ENCODE measurements at regions not wholly inside any gene's neighbourhood (a gene's known extent, or its start where the extent isn't known, plus 50 kb on each side); places are given as distances from the start of the nearest gene placed in this dataset.
"Not testable (repeated sequence)": the region's sequence is repeated elsewhere in the genome, so short reads cannot be mapped to it uniquely, and the experiment has no call there.

DNA sequence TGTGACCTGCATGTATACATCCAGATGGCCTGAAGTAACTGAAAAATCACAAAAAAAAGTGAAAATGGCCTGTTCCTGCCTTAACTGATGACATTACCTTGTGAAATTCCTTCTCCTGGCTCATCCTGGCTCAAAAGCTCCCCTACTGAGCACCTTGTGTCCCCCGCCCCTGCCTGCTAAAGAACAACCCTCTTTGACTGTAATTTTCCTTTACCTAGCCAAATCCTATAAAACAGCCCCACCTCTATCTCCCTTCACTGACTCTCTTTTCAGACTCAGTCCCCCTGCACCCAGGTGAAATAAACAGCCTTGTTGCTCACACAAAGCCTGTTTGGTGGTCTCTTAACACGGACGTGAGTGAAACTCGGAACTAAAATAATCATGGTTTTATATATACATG, 1916.0 kb downstream of the C4orf33 start:
- not testable (repeated sequence) for DNase-seq (ENCODE audit: low read depth, low spot score)

DNA sequence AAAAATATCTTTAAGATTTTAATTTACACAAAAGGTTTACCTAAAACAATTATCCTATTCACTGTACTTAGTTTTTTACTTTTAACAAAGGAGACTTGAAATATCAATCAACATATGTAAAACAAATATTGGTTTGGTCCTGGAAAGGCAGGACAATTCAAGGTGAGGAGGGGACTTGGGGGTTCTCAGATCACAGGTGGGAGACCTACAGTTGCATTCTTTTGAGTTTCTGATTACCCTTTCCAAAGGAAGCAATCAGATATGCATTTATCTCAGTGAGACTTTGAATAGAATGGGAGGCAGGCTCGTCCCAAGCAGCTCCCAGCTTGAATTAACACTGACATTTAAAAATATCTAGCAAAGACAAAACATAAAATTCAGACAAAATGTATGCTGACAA, 1917.3 kb downstream of the C4orf33 start:
- no peak for DNase-seq (ENCODE audit: low read depth, low spot score)

DNA sequence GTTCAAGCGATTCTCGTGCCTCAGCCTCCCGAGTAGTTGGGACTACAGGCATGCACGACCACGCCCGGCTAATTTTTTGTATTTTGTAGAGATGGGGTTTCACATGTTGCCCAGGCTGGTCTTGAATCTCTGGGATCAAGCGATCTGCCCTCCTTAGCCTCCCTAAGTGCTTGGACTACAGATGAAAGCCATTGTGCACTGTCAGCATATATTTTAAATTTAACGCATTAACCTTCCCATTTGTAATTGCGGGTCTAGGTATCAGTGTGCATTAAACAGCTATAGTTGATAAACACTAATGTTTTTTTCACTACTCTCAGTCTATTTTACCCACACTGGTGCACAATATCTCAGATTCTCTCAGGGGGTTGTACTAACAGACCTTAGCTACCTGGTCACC, 1930.8 kb downstream of the C4orf33 start:
- DNase-seq (ENCODE audit: low read depth, low spot score) = no peak

DNA sequence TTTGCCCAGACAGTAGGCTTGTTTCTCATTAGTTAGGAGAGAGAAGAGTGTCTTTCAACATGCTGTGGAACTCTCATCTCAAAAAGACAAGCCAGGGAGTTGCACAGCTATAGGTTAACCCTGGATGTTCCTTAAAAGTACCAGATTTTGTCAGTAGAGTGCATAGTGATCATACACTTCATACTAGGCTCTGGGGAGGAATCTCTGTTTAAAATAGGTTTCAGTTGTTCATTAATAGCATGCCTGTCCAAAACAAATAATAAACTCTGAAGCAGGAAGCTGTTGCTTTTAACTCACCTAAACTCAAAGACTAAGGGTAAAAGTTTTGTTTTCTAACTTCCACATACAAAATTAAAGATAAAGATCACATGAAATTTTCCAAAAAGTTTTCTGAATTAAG, 1948.4 kb downstream of the C4orf33 start:
- no peak for DNase-seq (ENCODE audit: low read depth, low spot score)

DNA sequence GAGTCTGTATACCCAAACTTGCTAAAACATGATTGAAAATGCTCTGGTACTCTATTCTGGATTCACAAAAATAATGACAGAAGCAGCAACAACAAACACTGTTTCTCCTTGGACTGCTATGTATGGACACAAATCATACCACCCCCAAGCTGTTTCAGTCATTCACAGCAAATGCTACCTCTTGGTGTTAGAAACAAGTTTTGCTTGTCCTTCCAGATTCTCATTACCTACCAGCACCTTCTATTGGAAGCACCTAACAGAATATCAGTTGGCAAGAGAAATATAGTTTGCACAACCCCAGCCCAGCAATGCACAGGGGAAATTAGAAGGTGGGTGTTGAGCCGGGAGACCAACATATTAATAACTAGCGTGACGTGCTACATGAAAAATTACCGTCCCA, 1950.9 kb downstream of the C4orf33 start:
- DNase-seq (ENCODE audit: low read depth, low spot score) = no peak

DNA sequence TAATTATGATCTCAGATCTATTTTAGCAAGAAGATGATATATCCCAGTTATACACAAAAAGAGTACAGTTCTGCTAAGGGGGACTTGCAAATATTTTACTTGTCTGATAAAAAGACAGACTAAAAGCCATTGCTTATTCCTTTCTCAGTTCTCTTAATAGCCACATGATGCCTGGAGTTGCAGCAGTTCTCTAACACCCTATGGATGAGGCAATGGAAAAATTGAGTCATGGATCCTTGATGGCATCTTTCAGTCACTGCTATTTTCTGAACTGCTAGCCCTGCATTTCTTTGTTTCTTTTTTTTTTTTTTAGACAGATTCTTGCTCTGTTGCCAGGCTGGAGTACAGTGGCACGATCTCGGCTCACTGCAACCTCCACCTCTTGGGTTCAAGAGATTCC, 1956.7 kb downstream of the C4orf33 start:
- DNase-seq (ENCODE audit: low read depth, low spot score) = no peak

DNA sequence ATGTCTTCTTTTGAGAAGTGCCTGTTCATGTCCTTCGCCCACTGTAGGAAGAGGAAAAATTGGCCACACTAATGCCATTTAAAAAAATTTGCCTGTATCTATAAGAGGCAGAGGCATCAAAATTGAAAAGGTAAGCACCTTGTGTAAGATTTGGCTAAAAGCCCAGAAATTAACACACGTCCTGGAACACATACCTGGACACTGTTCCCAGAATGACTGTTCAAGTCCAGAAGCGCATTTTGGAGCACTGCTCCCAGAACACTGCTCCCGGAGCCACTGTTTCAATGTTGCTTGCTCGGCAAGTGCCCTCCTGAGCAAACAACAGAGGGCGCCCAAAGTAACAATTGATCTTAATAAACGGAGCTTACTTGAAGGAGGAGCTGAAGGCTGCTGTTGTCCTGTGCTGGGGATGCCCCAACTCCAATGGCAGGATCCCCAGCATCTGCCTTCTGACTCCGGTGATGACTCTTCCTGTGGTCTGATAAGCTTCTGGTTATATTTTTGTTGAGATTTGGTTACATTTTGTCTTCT, 1958.6 kb downstream of the C4orf33 start:
- DNase-seq (ENCODE audit: low read depth, low spot score) = no peak

DNA sequence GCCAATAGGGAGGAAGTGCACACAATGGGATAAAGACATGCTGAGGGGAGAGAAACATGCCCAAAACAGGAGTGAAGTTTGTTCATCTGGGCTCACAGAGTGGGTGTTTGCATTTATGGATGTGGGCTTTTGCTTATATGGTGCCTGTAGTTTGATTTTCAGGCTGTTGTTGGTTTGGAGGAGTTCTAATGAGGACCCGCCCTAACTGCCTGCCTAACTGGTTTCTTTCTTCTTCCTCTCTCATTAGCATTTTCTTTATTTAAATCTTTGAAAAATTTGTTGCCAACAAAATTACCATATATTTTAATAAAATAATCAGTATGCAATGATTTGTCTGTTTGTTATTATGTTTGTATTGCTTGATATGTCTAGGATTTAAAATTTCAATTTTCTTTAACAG, 1965.8 kb downstream of the C4orf33 start:
- no peak for DNase-seq (ENCODE audit: low read depth, low spot score)

DNA sequence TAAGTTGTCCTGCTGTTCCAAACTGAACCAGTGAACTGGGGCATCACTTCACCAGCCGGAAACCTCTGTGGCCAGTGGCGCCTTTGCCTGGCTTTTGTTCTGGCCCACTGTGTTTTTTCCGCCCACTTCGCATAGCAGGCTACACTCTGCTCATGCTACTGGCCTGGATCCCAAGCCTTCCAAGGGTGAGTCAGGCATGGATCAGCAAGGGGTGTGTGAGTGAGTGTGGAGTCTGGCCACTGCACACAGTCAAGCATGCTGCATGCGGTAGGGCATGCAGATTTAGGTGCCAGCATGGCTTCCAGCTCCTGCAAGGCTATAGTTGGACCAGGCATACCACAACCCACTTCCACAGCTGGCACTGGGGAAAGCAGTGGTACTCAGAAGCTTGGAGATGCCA, 1967.9 kb downstream of the C4orf33 start:
- no peak for DNase-seq (ENCODE audit: low read depth, low spot score)

DNA sequence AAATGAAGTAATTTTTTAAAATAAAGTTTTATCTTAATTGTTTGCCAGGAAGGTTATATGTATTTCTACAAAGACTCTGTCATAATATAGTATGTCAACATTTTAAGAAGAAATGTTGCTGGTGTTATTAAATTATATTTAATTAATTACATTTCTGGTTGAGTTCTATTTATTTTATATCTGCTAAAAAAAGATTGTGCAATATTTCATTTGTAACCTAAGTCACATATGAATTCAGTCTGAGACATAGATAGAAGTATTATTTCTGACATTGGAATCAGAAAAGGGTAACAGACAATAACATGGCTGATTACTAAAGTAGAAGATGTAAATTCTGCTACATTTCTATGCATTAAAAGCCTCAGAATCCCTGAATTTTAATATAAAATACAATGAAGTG, 1985.1 kb downstream of the C4orf33 start:
- no peak for DNase-seq (ENCODE audit: low read depth, low spot score)

DNA sequence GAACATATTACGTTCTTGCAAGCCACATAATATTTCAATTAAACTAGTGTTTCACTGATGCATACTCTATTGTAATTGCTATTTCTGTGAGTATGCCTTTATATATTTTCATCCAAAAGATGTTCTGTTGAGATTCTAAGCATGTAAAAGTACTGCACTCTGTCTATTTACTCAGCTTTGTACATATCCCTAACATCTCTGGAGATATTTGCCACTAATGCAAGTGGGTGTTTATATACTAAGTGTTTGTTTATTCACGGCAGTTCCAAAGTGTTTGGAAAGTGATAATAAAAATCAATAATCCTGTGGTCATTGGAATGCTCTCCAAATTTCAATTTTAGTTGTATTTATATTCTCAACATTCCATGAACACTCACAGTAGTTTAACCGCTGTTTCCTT, 1989.0 kb downstream of the C4orf33 start:
- DNase-seq (ENCODE audit: low read depth, low spot score) = no peak

DNA sequence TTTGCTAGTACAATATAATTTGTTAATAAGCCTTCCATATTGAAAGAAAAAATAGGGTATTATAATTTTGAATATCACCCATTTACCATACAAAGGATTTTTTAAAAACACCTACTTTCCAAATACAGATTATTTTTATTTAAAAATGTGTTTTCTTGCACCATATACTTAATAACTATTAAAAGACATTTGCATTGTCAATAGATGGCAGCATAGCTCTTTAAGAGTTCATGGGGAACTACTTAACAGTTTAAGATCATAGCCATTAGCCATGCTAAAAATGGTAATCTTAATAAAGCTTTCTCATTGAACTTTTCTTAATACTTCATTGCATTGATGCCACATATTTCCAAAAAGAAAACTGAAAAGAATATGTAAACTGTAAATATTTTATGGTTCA, 1995.9 kb downstream of the C4orf33 start:
- no peak for DNase-seq (ENCODE audit: low read depth, low spot score)

DNA sequence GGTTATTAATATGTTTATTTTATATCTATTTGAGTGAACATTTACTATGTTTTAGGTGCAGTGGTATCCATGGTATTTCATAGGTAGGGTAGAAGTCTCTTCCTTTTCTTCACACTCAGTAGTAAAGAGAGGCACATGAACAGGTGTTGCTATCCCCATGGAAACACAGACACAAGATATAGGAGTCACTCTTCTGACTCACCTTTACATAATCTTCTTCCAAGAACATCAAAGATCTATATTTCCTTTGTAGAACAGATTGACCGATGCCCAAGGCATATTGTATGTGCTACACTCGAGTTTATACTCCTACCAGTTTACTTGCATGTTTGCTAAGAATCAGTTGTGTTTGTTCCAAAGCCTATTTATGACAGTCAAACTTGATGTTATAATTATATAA, 1997.4 kb downstream of the C4orf33 start:
- no peak for DNase-seq (ENCODE audit: low read depth, low spot score)

DNA sequence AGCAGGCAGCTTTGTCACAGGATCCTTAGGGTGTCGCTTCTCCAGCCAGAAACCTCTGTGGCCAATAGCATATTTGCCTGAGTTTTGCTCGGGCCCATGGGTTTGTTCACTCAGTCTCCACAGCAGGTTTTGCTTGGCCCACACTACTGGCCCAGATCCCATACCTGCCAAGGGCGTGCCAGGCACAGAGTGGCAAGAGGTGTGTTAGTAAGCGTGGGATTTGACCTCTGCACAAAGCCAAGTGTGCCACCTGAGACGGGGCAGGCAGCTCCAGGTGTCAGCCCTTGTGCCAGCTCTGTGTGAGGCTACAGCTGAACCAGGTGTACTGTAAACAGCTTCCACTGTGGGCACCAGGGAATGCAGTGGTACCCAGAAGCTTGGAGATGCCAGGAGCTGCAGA, 2003.0 kb downstream of the C4orf33 start:
- DNase-seq (ENCODE audit: low read depth, low spot score) = no peak

DNA sequence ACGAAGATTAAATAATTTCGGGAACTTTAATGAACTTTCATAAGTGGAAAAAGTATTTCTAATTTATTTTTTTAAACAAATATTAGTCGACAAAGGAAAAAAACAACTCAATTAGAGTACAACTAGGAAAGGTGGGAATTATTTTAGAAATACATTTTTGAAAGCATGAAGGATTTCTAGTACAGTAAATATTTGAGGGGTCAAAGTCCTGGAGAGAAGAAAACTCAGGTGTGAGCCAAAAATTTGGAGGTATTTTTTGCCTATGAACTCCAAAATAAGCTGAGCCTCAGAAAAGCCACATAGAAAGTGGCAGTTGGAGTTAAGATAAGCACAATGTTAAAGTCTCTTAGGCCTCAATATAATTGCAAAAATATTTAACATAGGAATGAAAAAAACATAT, 2017.3 kb downstream of the C4orf33 start:
- no peak for DNase-seq (ENCODE audit: low read depth, low spot score)

DNA sequence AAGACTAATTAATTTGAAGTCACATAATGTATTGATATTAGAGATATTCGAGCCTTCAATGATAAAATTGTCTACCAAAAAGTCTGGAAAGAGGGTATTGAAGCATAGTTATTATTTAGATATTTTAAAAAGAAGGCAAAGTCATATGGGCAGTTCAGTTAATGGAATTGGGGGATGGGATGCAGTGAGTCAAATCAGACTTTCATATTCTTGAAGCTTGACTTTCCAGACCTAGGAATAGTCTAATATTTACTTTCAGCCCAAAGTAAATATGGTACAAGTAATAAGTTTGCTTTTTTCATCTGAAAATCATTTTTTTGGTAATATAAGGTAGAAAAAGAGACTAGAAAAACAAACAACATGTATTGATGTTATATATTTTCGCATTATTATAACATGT, 2017.8 kb downstream of the C4orf33 start:
- no peak for DNase-seq (ENCODE audit: low read depth, low spot score)

DNA sequence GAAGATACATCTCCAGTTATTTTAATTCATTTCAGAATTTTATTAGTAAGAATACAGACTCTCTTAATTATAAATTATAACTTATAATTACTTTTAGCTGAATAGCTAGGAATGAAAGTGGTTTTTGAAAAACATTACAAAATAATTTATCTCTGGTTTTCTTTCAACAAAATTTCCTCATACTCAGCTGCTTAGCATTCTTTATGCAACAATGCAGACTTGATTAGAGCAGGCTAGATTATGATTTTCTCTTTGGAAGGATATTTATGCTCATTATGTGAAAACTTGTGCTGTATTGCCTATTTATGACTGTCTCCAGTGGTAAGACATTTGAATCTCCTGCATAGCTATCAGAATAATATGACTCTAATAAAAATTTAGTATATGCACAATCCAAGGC, 2023.7 kb downstream of the C4orf33 start:
- no peak for DNase-seq (ENCODE audit: low read depth, low spot score)

DNA sequence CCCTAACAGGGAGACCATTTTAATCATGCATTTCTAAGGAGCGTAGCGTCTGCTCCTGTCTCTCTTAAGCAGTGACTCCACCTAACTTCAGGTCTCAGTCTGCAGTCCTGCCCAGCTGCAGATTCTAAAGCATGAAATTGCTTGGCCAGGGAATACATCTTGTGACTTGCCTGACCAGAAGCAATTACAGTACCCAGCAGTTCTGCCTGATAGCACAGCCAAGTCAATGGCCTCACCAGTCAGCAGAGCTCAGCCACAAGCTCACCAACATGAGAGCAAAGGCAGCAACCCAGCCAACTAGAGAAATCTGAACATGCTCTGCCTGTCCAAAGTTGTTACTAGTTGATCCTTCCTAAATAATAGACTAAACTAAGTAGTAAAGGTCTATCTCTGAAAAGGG, 2011.9 kb upstream of the PCDH10 start:
- no peak for DNase-seq (ENCODE audit: low read depth, low spot score)

DNA sequence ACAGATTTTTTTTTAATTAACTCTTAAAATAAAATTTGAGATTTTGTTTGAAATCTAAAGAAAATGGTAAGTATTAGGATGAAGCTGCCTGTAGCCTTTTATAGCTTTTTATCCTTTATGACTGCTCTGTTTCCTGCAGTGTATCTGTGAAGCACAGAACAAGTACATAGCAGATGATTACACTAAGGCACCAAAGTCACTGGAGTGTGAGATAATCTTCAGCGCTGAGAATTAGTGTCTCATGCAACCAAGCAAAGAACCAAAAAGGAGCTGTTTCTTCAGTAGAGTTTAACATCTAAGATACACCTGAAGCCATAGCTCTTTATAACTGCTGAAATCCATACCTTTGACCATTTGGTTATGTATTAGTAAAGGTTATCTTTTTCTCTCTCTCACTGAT, 1989.8 kb upstream of the PCDH10 start:
- DNase-seq (ENCODE audit: low read depth, low spot score) = no peak

DNA sequence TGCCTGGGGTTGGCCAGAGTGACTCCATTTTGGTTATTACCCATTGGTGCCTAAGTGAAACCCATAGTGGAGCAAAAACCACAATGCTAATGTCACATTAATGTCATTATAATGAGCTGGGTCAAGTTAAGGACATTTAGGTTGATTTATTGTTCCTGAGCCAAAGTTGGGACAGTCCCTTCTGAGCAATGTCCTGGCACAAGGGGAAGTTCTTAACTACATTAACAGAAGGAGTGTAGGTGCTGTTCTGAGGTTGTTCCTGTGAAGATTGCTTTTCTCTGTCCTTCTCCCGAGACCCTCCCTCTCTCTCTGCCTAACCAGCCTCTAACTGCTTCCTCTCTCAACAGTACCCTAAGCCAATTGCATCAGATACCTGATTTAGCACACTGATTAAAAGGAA, 1956.8 kb upstream of the PCDH10 start:
- no peak for DNase-seq (ENCODE audit: low read depth, low spot score)

DNA sequence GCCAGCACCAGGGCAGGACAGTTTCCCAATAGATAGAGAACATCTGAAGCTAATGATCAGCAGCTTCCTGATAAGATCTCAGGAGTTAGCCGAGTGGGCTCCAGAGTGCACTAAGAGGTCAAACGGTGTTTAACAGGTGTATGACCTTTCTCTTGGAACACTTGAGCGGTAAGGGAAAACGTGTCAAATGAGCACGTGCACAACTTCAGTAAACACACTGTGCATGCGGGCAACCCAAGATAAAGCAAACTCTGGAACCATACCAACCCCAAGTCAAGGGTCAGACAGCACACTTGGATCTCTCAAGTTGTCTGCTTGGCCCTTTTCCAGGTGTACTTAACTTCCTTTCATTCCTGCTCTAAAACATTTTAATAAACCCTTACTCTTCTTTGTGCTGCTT, 1941.5 kb upstream of the PCDH10 start:
- no peak for DNase-seq (ENCODE audit: low read depth, low spot score)

DNA sequence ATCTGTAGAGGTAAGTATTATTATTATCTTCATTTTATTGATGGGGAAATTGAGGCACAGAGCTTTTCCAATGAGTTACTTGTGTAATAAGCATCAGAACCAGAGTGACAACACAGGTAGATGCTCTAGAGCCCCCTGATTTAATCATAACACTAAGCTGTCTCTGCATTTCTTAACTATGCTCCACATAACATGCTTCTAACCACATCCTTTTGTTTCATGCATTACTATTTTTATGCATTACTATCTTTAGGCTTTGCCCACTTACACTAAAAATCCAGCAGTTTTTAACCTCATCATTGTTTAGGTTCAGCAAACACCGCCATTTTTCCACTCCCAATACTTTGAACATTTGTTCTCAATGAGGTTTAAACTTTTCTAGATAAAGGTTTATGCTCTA, 1900.8 kb upstream of the PCDH10 start:
- no peak for DNase-seq (ENCODE audit: low read depth, low spot score)

DNA sequence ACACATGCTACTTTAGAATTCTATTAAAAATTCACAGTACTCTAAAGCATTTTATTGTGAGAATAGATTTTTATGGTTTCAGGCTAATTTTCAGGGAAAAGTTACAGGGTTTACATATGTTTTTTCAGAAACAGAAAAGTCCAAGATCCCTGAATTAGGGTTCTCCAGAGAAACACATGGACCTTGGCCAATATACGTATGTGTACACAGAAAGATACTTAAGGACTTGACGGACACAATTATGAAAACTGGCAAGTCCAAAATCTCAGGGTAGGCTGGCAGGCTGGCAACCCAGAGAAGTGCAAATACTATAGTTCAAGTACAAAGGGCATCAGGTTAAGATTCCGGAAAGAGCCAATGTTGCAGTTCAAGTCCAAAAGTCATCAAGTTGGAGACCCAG, 1897.8 kb upstream of the PCDH10 start:
- DNase-seq (ENCODE audit: low read depth, low spot score) = no peak

DNA sequence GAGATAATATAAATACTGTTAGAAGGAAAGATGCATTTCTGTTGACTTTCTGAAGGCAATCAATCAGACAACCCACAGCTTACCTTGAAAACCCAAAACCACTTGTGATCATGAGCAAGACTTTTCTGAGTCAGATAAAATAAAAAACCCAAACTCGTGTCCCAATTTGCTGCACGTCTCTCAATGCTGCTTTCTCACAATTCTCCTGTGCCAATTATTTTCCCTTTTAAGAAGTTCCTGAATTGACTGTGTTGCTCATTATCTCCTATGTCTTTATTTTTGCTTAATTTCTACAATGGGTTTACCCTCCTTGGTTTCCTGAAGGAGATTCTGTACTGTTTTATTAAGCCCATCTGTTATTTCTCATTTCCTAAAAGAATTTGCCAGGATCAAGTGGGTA, 1891.9 kb upstream of the PCDH10 start:
- no peak for DNase-seq (ENCODE audit: low read depth, low spot score)

DNA sequence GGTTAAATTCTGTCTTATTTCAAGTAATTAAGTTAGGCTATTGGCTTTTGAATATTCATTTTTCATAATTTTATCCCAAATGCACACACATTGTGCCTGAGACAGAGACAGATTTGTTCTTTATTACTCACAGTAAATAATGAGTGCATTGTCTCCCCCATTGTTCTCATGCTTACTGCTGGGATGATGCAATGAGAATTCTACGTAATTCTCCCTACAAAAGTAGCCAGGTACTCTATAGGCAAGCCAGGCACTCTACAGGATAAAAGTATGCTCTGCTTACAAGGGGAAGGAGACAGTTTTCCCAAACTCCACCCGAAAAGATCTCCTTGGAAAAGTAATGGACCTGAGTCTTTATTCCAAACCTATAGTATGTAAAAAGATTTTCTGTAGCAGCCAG, 1890.7 kb upstream of the PCDH10 start:
- DNase-seq (ENCODE audit: low read depth, low spot score) = no peak
